ENCODE measurements at regions not wholly inside any gene's neighbourhood (a gene's known extent, or its start where the extent isn't known, plus 50 kb on each side); places are given as distances from the start of the nearest gene placed in this dataset.

- TF ChIP-seq CTCF (conservative IDR thresholded peaks at IDR 0.05) (no peak), ZFX (IDR thresholded peaks at IDR 0.05) (no peak)
Measured at GRCh38 chr12:46124132-46124847, 133.9 kb upstream of the SCAF11 start.

Measured in C4-2B (cell line).